K562 (cell line): ENCODE measurements at regions not wholly inside any gene's neighbourhood (a gene's known extent, or its start where the extent isn't known, plus 50 kb on each side); places are given as distances from the start of the nearest gene placed in this dataset.

ENCODE experiments used
- ATAC-seq: fragments of 200-7000 bp; cut with Tn5 transposase; 3 replicates; pipeline ENCODE4 v1.9.1; 2020; ENCODE audit warnings: moderate library complexity
- BruUV-seq: library from RNA; stranded (reverse); fragments of 400-500 nt; replicated peaks from 2 replicates; lab custom pipeline; 2021; lab: Mats Ljungman, UMichigan
- CTCF ChIA-PET: fragments of 300-600 bp; formaldehyde crosslinking; extraction: SDS; loops from one replicate; lab custom pipeline; 2021; ENCODE audit warnings: low intra/inter-chr PET ratio; lab: Yijun Ruan, JAX
- POLR2A ChIA-PET: fragments of 300-600, 350-650 bp; sonication (Branson Sonifier 250); formaldehyde crosslinking; extraction: SDS; loops from one replicate; lab custom pipeline; 2021; ENCODE audit warnings: antibody characterized with exemption, inconsistent platforms; lab: Yijun Ruan, JAX
- DNase-seq, 4 experiments: peaks; one replicate each; pipeline versions ENCODE4 v3.0.0 to v3.0.0-alpha.2; 2011 to 2018; ENCODE audit warnings: low spot score in 3 of 4, mixed read lengths in 3 of 4; ENCODE audit errors: extremely low read depth in 1 of 4
- FAIRE-seq: peaks from 2 replicates; lab custom pipeline; 2011; peaks lifted over from hg19 to GRCh38; lab: Jason Lieb, UNC
- H2AFZ ChIP-seq: 2 replicates; pipeline ENCODE4 v1.6.0; 2011; ENCODE audit warnings: low read depth, low read length, control low read depth, inconsistent platforms
- H3K27ac ChIP-seq: fragments of 200-600 bp; 3 replicates; pipeline ENCODE4 v1.8.0; 2011; ENCODE audit warnings: low read depth, mild to moderate bottlenecking, control low read depth, inconsistent platforms, low read length, moderate library complexity, mixed read lengths; ENCODE audit errors: extremely low read depth
- H3K27me3 ChIP-seq, 2 experiments: fragments of 300-600 bp in 1 of 2; 2 replicates in 1 of 2; 3 replicates in 1 of 2; pipeline versions ENCODE4 v1.6.0 to v1.8.0; 2011; ENCODE audit warnings: inconsistent platforms in 2 of 2, low read length in 2 of 2, mild to moderate bottlenecking in 1 of 2, mixed read lengths in 1 of 2, moderate library complexity in 1 of 2; ENCODE audit not compliant: control insufficient read depth in 2 of 2, insufficient read depth in 2 of 2
- H3K36me3 ChIP-seq: fragments of 300-600 bp; 3 replicates; pipeline ENCODE4 v1.8.0; 2011; ENCODE audit warnings: mild to moderate bottlenecking, low read length, inconsistent platforms; ENCODE audit not compliant: control insufficient read depth, insufficient read depth
- H3K4me1 ChIP-seq, 2 experiments: fragments of 200-600 bp in 1 of 2; replicated peaks in 1 of 2; 2 replicates in 1 of 2; 3 replicates in 1 of 2; pipeline versions ENCODE4 v1.5.1 to v1.8.0; 2011; ENCODE audit warnings: inconsistent platforms in 2 of 2, low read length in 2 of 2, mild to moderate bottlenecking in 1 of 2, mixed read lengths in 1 of 2, moderate library complexity in 1 of 2; ENCODE audit not compliant: control insufficient read depth in 2 of 2, insufficient read depth in 2 of 2
- H3K4me2 ChIP-seq: 2 replicates; pipeline ENCODE4 v1.6.1; 2011; ENCODE audit warnings: low read length, control low read depth, inconsistent platforms, mixed read lengths; ENCODE audit not compliant: insufficient read depth
- H3K4me3 ChIP-seq: fragments of 200-600 bp; sonication (generic), shearing (Covaris generic); 2 replicates; pipeline ENCODE4 v1.5.1; 2016; ENCODE audit warnings: control low read depth, inconsistent platforms
- H3K79me2 ChIP-seq: fragments of 200-600 bp; 3 replicates; pipeline ENCODE4 v1.8.0; 2011; ENCODE audit warnings: low read length, inconsistent platforms; ENCODE audit not compliant: control insufficient read depth, insufficient read depth
- H3K9ac ChIP-seq, 2 experiments: 2 replicates each; pipeline versions ENCODE4 v1.6.0 to v1.6.1; 2011; ENCODE audit warnings: low read depth in 2 of 2, low read length in 2 of 2, control low read depth in 1 of 2, inconsistent platforms in 1 of 2, mild to moderate bottlenecking in 1 of 2, mixed read lengths in 1 of 2; ENCODE audit not compliant: insufficient read depth in 1 of 2
- H3K9me1 ChIP-seq: one replicate; pipeline ENCODE4 v1.6.0; 2011; ENCODE audit warnings: inconsistent platforms, mild to moderate bottlenecking, low read length, moderate library complexity; ENCODE audit not compliant: control insufficient read depth, insufficient read depth
- H3K9me3 ChIP-seq: replicated peaks from 2 replicates; pipeline ENCODE4 v1.5.1; 2011; ENCODE audit warnings: low read depth, low read length, inconsistent platforms; ENCODE audit not compliant: control insufficient read depth, insufficient read depth
- H4K20me1 ChIP-seq: replicated peaks from 2 replicates; pipeline ENCODE4 v1.6.1; 2011; ENCODE audit warnings: low read length, inconsistent platforms, mixed read lengths; ENCODE audit not compliant: control insufficient read depth, insufficient read depth
- ELF4 ChIP-seq: fragments of 450-650 bp; formaldehyde crosslinking; IDR thresholded peaks from 2 replicates; pipeline ENCODE4 v1.4.0; 2022; ENCODE audit warnings: missing genetic modification characterization
- ETS2 ChIP-seq: IDR thresholded peaks from 2 replicates; pipeline ENCODE4 v1.6.1; 2016; ENCODE audit warnings: borderline replicate concordance, missing genetic modification characterization, mild to moderate bottlenecking, moderate library complexity, missing compliant biosample characterization; ENCODE audit not compliant: poor library complexity, severe bottlenecking
- GATAD2A ChIP-seq: fragments of 450-650 bp; IDR thresholded peaks from 2 replicates; pipeline ENCODE4 v1.6.1; 2017
- KLF16 ChIP-seq: IDR thresholded peaks from 2 replicates; pipeline ENCODE4 v1.6.1; 2016; ENCODE audit warnings: antibody characterized with exemption
- LCOR ChIP-seq: sonication (generic); formaldehyde crosslinking; IDR thresholded peaks from 2 replicates; pipeline ENCODE4 v1.8.0; 2022; ENCODE audit warnings: mild to moderate bottlenecking, missing genetic modification reagents
- PHB2 ChIP-seq: fragments of 450-650 bp; IDR thresholded peaks from 2 replicates; pipeline ENCODE4 v1.6.1; 2017; ENCODE audit warnings: low read depth
- SP1 ChIP-seq: sonication (generic); formaldehyde crosslinking; IDR thresholded peaks from 2 replicates; pipeline ENCODE4 v1.8.1; 2022; ENCODE audit warnings: mild to moderate bottlenecking, missing genetic modification reagents
- ZNF518B ChIP-seq: fragments of 250-450 bp; sonication (Bioruptor Pico); IDR thresholded peaks from 2 replicates; pipeline ENCODE4 v1.5.0; 2021; ENCODE audit warnings: mild to moderate bottlenecking, moderate library complexity
- ZNF639 ChIP-seq, 2 experiments: fragments of 200-800 bp in 1 of 2; sonication (Bioruptor generic) in 1 of 2; sonication (generic) in 1 of 2; formaldehyde crosslinking in 1 of 2; IDR thresholded peaks in 1 of 2; conservative IDR thresholded peaks in 1 of 2; 2 replicates each; pipeline versions ENCODE4 v1.5.0 to v1.6.1; 2016 to 2020; ENCODE audit warnings: missing compliant biosample characterization in 1 of 2, missing genetic modification characterization in 1 of 2, missing genetic modification reagents in 1 of 2
- whole genome bisulfite sequencing: fragments of 100-300 bp; shearing (Covaris generic); methylation state at CpG from one replicate; pipeline ENCODE4 v1.1.6; 2016; ENCODE audit warnings: low coverage, mixed read lengths; ENCODE audit not compliant: insufficient coverage; ENCODE audit errors: missing lambda C conversion rate; 5-methylcytosine and 5-hydroxymethylcytosine counted together
- in situ Hi-C: fragments of 300-500 bp; cut with MboI; formaldehyde crosslinking; loops from 4 replicates; pipeline ENCODE4 v1.15.0; 2018; ENCODE audit warnings: inconsistent platforms, mixed read lengths
- intact Hi-C: fragments of 100-400 bp; cut with micrococcal nuclease; formaldehyde crosslinking; loops from 2 replicates; pipeline ENCODE4 v1.14.2; 2022
- TF ChIP-seq, protein P1 (sequence below): fragments of 450-650 bp; IDR thresholded peaks from 2 replicates; pipeline ENCODE4 v1.6.1; 2016; ENCODE audit warnings: missing biosample characterization, missing genetic modification characterization
- TF ChIP-seq, protein P2 (sequence below): IDR thresholded peaks from 3 replicates; pipeline ENCODE4 v1.6.1; 2011; ENCODE audit warnings: borderline replicate concordance, mild to moderate bottlenecking; ENCODE audit not compliant: insufficient read length, insufficient read depth
- TF ChIP-seq, protein P3 (sequence below): fragments of 250-450 bp; sonication (Bioruptor Pico); IDR thresholded peaks from 2 replicates; pipeline ENCODE4 v1.9.0; 2021; ENCODE audit warnings: mild to moderate bottlenecking, inconsistent platforms

DNA sequence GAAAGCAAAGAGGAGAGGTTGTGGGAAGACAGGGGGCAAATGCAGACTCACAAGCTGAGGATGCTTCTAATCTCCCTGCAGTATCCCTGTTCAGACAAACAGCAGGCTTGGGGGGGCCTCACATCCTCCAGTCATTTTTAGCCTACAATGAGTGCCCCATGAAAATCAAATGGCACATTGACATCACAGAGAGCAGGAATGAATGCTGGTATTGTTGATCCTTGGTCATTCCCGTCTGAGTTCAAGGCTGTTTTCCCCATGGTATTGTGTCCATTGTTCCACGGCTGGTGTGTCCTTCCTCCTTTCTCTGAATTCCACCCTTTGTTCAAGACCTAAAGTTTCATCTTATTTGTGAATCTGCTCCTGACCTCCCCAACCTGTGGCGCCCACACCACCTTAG is 545.6 kb downstream of the AJAP1 start:
- H3K79me2 ChIP-seq = no peaks in the 10 kb centered on the region
- ChIA-PET CTCF (no interaction called here), POLR2A (no interaction called here)
- no peak overlapping the region for H3K27ac ChIP-seq
- no peak overlapping the region for H3K4me3 ChIP-seq
- 0% methylated on average over 3 of the region's 3 CpGs for WGBS
- H3K9ac ChIP-seq = no peak overlapping the region
- no peak overlapping the region for H3K4me2 ChIP-seq
- intact Hi-C loops = no loop called here
- ATAC-seq (no peak), FAIRE-seq (no peak), DNase-seq (no peak)
- H3K9me3 ChIP-seq = no peaks in the 10 kb centered on the region
- no peak overlapping the region for H2AFZ ChIP-seq
- TF ChIP-seq SP1 (CRISPR knock-in tag) = no peak
- TF ChIP-seq, protein P1, sequence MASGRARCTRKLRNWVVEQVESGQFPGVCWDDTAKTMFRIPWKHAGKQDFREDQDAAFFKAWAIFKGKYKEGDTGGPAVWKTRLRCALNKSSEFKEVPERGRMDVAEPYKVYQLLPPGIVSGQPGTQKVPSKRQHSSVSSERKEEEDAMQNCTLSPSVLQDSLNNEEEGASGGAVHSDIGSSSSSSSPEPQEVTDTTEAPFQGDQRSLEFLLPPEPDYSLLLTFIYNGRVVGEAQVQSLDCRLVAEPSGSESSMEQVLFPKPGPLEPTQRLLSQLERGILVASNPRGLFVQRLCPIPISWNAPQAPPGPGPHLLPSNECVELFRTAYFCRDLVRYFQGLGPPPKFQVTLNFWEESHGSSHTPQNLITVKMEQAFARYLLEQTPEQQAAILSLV = no peak
- TF ChIP-seq LCOR (CRISPR knock-in tag) = no peak
- TF ChIP-seq ETS2 = no peak
- TF ChIP-seq, protein P2, sequence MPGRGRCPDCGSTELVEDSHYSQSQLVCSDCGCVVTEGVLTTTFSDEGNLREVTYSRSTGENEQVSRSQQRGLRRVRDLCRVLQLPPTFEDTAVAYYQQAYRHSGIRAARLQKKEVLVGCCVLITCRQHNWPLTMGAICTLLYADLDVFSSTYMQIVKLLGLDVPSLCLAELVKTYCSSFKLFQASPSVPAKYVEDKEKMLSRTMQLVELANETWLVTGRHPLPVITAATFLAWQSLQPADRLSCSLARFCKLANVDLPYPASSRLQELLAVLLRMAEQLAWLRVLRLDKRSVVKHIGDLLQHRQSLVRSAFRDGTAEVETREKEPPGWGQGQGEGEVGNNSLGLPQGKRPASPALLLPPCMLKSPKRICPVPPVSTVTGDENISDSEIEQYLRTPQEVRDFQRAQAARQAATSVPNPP = no peak
- TF ChIP-seq ZNF639 (CRISPR knock-in tag; conservative IDR thresholded peaks at IDR 0.05 in 1 of 2, IDR thresholded peaks at IDR 0.05 in 1 of 2) = no peak
- TF ChIP-seq ZNF518B = no peak
- TF ChIP-seq, protein P3, sequence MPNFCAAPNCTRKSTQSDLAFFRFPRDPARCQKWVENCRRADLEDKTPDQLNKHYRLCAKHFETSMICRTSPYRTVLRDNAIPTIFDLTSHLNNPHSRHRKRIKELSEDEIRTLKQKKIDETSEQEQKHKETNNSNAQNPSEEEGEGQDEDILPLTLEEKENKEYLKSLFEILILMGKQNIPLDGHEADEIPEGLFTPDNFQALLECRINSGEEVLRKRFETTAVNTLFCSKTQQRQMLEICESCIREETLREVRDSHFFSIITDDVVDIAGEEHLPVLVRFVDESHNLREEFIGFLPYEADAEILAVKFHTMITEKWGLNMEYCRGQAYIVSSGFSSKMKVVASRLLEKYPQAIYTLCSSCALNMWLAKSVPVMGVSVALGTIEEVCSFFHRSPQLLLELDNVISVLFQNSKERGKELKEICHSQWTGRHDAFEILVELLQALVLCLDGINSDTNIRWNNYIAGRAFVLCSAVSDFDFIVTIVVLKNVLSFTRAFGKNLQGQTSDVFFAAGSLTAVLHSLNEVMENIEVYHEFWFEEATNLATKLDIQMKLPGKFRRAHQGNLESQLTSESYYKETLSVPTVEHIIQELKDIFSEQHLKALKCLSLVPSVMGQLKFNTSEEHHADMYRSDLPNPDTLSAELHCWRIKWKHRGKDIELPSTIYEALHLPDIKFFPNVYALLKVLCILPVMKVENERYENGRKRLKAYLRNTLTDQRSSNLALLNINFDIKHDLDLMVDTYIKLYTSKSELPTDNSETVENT (CRISPR knock-in tag) = no peak
- no peak for TF ChIP-seq PHB2
- TF ChIP-seq GATAD2A = no peak
- no peak for TF ChIP-seq KLF16
- no peak for TF ChIP-seq ELF4 (CRISPR knock-in tag)
- H3K9me1 ChIP-seq = no peaks in the 10 kb centered on the region
- BruUV-seq = no TSS peak
- H3K4me1 ChIP-seq = no peaks in the 10 kb centered on the region
- no peaks in the 10 kb centered on the region for H3K27me3 ChIP-seq
- no peaks in the 10 kb centered on the region for H3K36me3 ChIP-seq
- in situ Hi-C loops = no loop called here
- H4K20me1 ChIP-seq = no peaks in the 10 kb centered on the region
